HL-60 (cell line): ENCODE measurements at regions not wholly inside any gene's neighbourhood (a gene's known extent, or its start where the extent isn't known, plus 50 kb on each side); places are given as distances from the start of the nearest gene placed in this dataset.

Experiments
- DNase-seq, 2 experiments: peaks; one replicate each; pipeline ENCODE4 v3.0.0-alpha.2; 2010 to 2020; ENCODE audit warnings: low read depth in 1 of 2, low spot score in 1 of 2
- H3K27ac ChIP-seq: fragments of 250-450 bp; sonication (Bioruptor Pico); replicated peaks from 2 replicates; pipeline ENCODE4 v1.5.1; 2020; ENCODE audit warnings: mild to moderate bottlenecking, moderate library complexity
- H3K27me3 ChIP-seq: fragments of 250-450 bp; sonication (Bioruptor Pico); 2 replicates; pipeline ENCODE4 v1.5.1; 2021; ENCODE audit warnings: mild to moderate bottlenecking, moderate library complexity; ENCODE audit not compliant: insufficient read depth, poor library complexity, severe bottlenecking
- H3K4me3 ChIP-seq: replicated peaks from 2 replicates; pipeline ENCODE4 v1.5.1; 2011; ENCODE audit warnings: mild to moderate bottlenecking, control low read depth, low read length; ENCODE audit not compliant: insufficient read depth
- CTCF ChIP-seq: IDR thresholded peaks from one replicate; pipeline ENCODE4 v1.5.1; 2011; ENCODE audit warnings: low read length, control low read depth, inconsistent platforms; ENCODE audit not compliant: insufficient read depth
- GABPA ChIP-seq: IDR thresholded peaks from 2 replicates; pipeline ENCODE4 v1.6.1; 2012; ENCODE audit warnings: low read depth
- POLR2AphosphoS5 ChIP-seq: IDR thresholded peaks from 2 replicates; pipeline ENCODE4 v1.6.1; 2012; ENCODE audit warnings: low read depth
- REST ChIP-seq: IDR thresholded peaks from 2 replicates; pipeline ENCODE4 v1.6.1; 2012; ENCODE audit warnings: low read depth; ENCODE audit not compliant: insufficient replicate concordance
- SPI1 ChIP-seq: IDR thresholded peaks from 2 replicates; pipeline ENCODE4 v1.6.1; 2012; ENCODE audit warnings: low read depth, mild to moderate bottlenecking, borderline replicate concordance

GRCh38 chr9:27888661-27889295, 315.5 kb upstream of the C9orf72 start:
- no peak overlapping the region for H3K4me3 ChIP-seq
- no peaks in the 10 kb centered on the region for H3K27me3 ChIP-seq
- peak; percentile 0 to 4 for DNase-seq
- TF ChIP-seq CTCF (peak; percentile 28), SPI1 (no peak)
- no peak overlapping the region for H3K27ac ChIP-seq

GRCh38 chr9:27924502-27924901, 351.2 kb upstream of the C9orf72 start:
- Histone ChIP-seq H3K27ac (no peak overlapping the region), H3K27me3 (no peaks in the 10 kb centered on the region), H3K4me3 (no peak overlapping the region)
- DNase-seq = no peak
- no peak for TF ChIP-seq CTCF

- Histone ChIP-seq H3K4me3 (no peak overlapping the region), H3K27ac (no peak overlapping the region), H3K27me3 (no peaks in the 10 kb centered on the region)
- DNase-seq = no peak
- TF ChIP-seq POLR2AphosphoS5 (no peak), SPI1 (no peak), CTCF (no peak), GABPA (no peak), REST (no peak)
Observed at GRCh38 chr9:27925815-27926214, 352.5 kb upstream of the C9orf72 start.

- H3K27me3 ChIP-seq = no peaks in the 10 kb centered on the region
- no peak overlapping the region for H3K4me3 ChIP-seq
- H3K27ac ChIP-seq = no peak overlapping the region
- TF ChIP-seq GABPA = no peak
- TF ChIP-seq REST = no peak
- no peak for TF ChIP-seq CTCF
- TF ChIP-seq POLR2AphosphoS5 = no peak
- no peak for TF ChIP-seq SPI1
- DNase-seq = no peak
Observed at GRCh38 chr9:27929841-27930240, 356.6 kb upstream of the C9orf72 start.
